MG63 (cell line): ENCODE measurements at regions not wholly inside any gene's neighbourhood (a gene's known extent, or its start where the extent isn't known, plus 50 kb on each side); places are given as distances from the start of the nearest gene placed in this dataset.
"Not testable (repeated sequence)": the region's sequence is repeated elsewhere in the genome, so short reads cannot be mapped to it uniquely, and the experiment has no call there.

Source experiments
- DNase-seq: peaks from one replicate; pipeline ENCODE4 v3.0.0-alpha.2; 2020
- H3K27me3 ChIP-seq: fragments of 250-450 bp; sonication (Bioruptor Pico); 2 replicates; pipeline ENCODE4 v1.5.1; 2020; ENCODE audit warnings: mild to moderate bottlenecking, moderate library complexity
- H3K36me3 ChIP-seq: fragments of 250-450 bp; sonication (Bioruptor Pico); 2 replicates; pipeline ENCODE4 v1.5.1; 2020; ENCODE audit warnings: mild to moderate bottlenecking, moderate library complexity
- H3K4me3 ChIP-seq: fragments of 250-450 bp; sonication (Bioruptor Pico); 2 replicates; pipeline ENCODE4 v1.5.1; 2020; ENCODE audit warnings: mild to moderate bottlenecking, moderate library complexity
- H3K9me3 ChIP-seq: fragments of 250-450 bp; sonication (Bioruptor Pico); 2 replicates; pipeline ENCODE4 v1.5.1; 2020; ENCODE audit warnings: mild to moderate bottlenecking, moderate library complexity

GRCh38 chr2:59874971-59875755, 678.3 kb downstream of the BCL11A start:
- no peak for DNase-seq
- Histone ChIP-seq H3K4me3 (no peak overlapping the region), H3K27me3 (no peaks in the 10 kb centered on the region), H3K36me3 (no peaks in the 10 kb centered on the region), H3K9me3 (no peaks in the 10 kb centered on the region)

GRCh38 chr2:59874361-59874760, 679.1 kb downstream of the BCL11A start:
- no peaks in the 10 kb centered on the region for H3K27me3 ChIP-seq
- no peak for DNase-seq
- H3K9me3 ChIP-seq, result no peaks in the 10 kb centered on the region
- H3K4me3 ChIP-seq, result no peak overlapping the region
- no peaks in the 10 kb centered on the region for H3K36me3 ChIP-seq

- Histone ChIP-seq H3K9me3 (no peaks in the 10 kb centered on the region), H3K4me3 (no peak overlapping the region), H3K27me3 (no peaks in the 10 kb centered on the region), H3K36me3 (no peaks in the 10 kb centered on the region)
- DNase-seq, result no peak
Measured at GRCh38 chr2:59871830-59872229, 681.6 kb downstream of the BCL11A start.

GRCh38 chr2:59868981-59869380, 684.5 kb downstream of the BCL11A start:
- DNase-seq, result no peak
- H3K4me3 ChIP-seq, result no peak overlapping the region
- no peaks in the 10 kb centered on the region for H3K27me3 ChIP-seq
- no peaks in the 10 kb centered on the region for H3K36me3 ChIP-seq
- no peaks in the 10 kb centered on the region for H3K9me3 ChIP-seq

GRCh38 chr2:59866436-59866835, 687.0 kb downstream of the BCL11A start:
- H3K9me3 ChIP-seq, result no peaks in the 10 kb centered on the region
- no peak for DNase-seq
- no peak overlapping the region for H3K4me3 ChIP-seq
- no peaks in the 10 kb centered on the region for H3K27me3 ChIP-seq
- H3K36me3 ChIP-seq, result no peaks in the 10 kb centered on the region

- Histone ChIP-seq H3K27me3 (no peaks in the 10 kb centered on the region), H3K4me3 (no peak overlapping the region), H3K36me3 (no peaks in the 10 kb centered on the region), H3K9me3 (no peaks in the 10 kb centered on the region)
- no peak for DNase-seq
Measured at GRCh38 chr2:59858540-59858939, 694.9 kb downstream of the BCL11A start.

- H3K27me3 ChIP-seq, result no peaks in the 10 kb centered on the region
- no peaks in the 10 kb centered on the region for H3K9me3 ChIP-seq
- H3K36me3 ChIP-seq, result no peaks in the 10 kb centered on the region
- no peak for DNase-seq
- H3K4me3 ChIP-seq, result no peak overlapping the region
Measured at GRCh38 chr2:59857109-59857508, 696.3 kb downstream of the BCL11A start.

GRCh38 chr2:59856391-59856790, 697.1 kb downstream of the BCL11A start:
- DNase-seq, result no peak
- Histone ChIP-seq H3K27me3 (no peaks in the 10 kb centered on the region), H3K4me3 (no peak overlapping the region), H3K36me3 (no peaks in the 10 kb centered on the region), H3K9me3 (no peaks in the 10 kb centered on the region)

- Histone ChIP-seq H3K9me3 (no peaks in the 10 kb centered on the region), H3K27me3 (no peaks in the 10 kb centered on the region), H3K36me3 (no peaks in the 10 kb centered on the region), H3K4me3 (no peak overlapping the region)
- DNase-seq, result no peak
Measured at GRCh38 chr2:59853032-59853431, 700.4 kb downstream of the BCL11A start.

GRCh38 chr2:59851836-59852475, 701.5 kb downstream of the BCL11A start:
- Histone ChIP-seq H3K27me3 (no peaks in the 10 kb centered on the region), H3K36me3 (no peaks in the 10 kb centered on the region), H3K9me3 (no peaks in the 10 kb centered on the region), H3K4me3 (no peak overlapping the region)
- DNase-seq, result no peak

- Histone ChIP-seq H3K27me3 (no peaks in the 10 kb centered on the region), H3K36me3 (no peaks in the 10 kb centered on the region), H3K9me3 (no peaks in the 10 kb centered on the region), H3K4me3 (no peak overlapping the region)
- no peak for DNase-seq
Measured at GRCh38 chr2:59850554-59850953, 702.9 kb downstream of the BCL11A start.

- no peaks in the 10 kb centered on the region for H3K36me3 ChIP-seq
- no peaks in the 10 kb centered on the region for H3K9me3 ChIP-seq
- DNase-seq, result no peak
- H3K4me3 ChIP-seq, result no peak overlapping the region
- H3K27me3 ChIP-seq, result no peaks in the 10 kb centered on the region
Measured at GRCh38 chr2:59833941-59834340, 719.5 kb downstream of the BCL11A start.

GRCh38 chr2:59830601-59831000, 722.9 kb downstream of the BCL11A start:
- no peak for DNase-seq
- Histone ChIP-seq H3K4me3 (no peak overlapping the region), H3K27me3 (no peaks in the 10 kb centered on the region), H3K36me3 (no peaks in the 10 kb centered on the region), H3K9me3 (no peaks in the 10 kb centered on the region)

- Histone ChIP-seq H3K9me3 (no peaks in the 10 kb centered on the region), H3K27me3 (no peaks in the 10 kb centered on the region), H3K36me3 (no peaks in the 10 kb centered on the region), H3K4me3 (no peak overlapping the region)
- no peak for DNase-seq
Measured at GRCh38 chr2:59827677-59828076, 725.8 kb downstream of the BCL11A start.

- no peak overlapping the region for H3K4me3 ChIP-seq
- no peak for DNase-seq
- no peaks in the 10 kb centered on the region for H3K36me3 ChIP-seq
- no peaks in the 10 kb centered on the region for H3K9me3 ChIP-seq
- no peaks in the 10 kb centered on the region for H3K27me3 ChIP-seq
Measured at GRCh38 chr2:59826177-59826576, 727.3 kb downstream of the BCL11A start.

GRCh38 chr2:59824314-59824713, 729.1 kb downstream of the BCL11A start:
- no peak overlapping the region for H3K4me3 ChIP-seq
- DNase-seq, result no peak
- H3K36me3 ChIP-seq, result no peaks in the 10 kb centered on the region
- H3K27me3 ChIP-seq, result no peaks in the 10 kb centered on the region
- H3K9me3 ChIP-seq, result no peaks in the 10 kb centered on the region

- H3K9me3 ChIP-seq, result no peaks in the 10 kb centered on the region
- no peaks in the 10 kb centered on the region for H3K36me3 ChIP-seq
- H3K27me3 ChIP-seq, result no peaks in the 10 kb centered on the region
- DNase-seq, result no peak
- H3K4me3 ChIP-seq, result no peak overlapping the region
Measured at GRCh38 chr2:59816075-59816474, 737.4 kb downstream of the BCL11A start.

GRCh38 chr2:59810283-59810682, 743.2 kb downstream of the BCL11A start:
- H3K4me3 ChIP-seq, H3K9me3 ChIP-seq, H3K27me3 ChIP-seq, H3K36me3 ChIP-seq, DNase-seq: not testable (repeated sequence)
